HG03159 (cell line): ENCODE measurements at regions not wholly inside any gene's neighbourhood (a gene's known extent, or its start where the extent isn't known, plus 50 kb on each side); places are given as distances from the start of the nearest gene placed in this dataset.

Experiments
- ATAC-seq: cut with Tn5 transposase; IDR thresholded peaks from one replicate; pipeline ENCODE4 v1.9.1; 2021; ENCODE audit warnings: mild to moderate bottlenecking, moderate library complexity; ENCODE audit not compliant: unreplicated experiment

DNA sequence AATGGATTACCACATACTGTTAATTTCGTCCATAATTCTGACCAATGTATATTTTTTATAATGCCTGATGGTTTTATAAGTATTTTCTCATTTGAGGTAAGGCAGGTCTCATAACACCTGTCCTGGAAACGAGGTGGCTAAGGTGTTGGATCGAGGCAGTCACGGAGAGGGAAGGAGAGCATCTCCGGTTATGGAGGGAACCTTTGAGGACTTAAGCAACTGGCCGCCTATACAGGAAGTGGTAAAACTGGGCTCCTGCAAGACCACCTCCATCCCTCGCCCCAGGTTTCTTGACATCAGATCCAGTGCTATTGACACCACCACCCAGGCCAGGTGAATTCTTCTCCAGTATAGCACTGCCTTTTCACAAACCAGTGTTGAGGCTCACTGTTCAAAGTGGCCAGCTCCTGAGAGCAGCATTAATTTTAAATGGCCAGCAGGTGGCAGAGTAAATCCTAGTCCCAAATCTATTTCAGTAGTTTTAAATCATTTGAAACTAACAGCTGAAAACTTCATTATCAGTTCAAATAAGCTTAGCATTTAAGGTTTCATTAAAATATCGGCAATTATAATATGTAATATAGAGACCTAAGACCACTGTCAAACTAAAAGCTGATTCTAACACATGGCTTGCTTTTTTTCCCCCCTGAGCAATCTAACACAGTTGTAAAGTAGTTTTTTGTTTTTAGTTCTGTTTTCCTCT lies 100.8 kb downstream of the PPM1A start:
- ATAC-seq = peak; percentile 74

DNA sequence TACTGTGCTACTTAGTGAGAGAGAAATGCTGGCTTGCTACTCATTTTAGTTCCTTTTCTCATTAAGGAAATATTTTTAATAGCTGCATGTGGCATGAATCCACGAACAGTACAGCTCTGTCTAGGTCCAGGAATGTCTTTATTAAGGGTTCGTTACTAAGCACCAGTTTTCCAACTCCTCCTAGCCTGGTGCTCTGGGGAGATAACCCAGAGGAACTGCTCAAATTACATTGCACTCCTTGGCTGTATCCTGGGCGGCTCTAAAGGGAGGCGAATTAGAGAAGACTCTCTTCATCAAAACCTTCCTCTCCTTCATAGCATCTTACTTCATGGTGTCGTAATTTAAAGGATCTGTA lies 101.3 kb downstream of the PPM1A start:
- ATAC-seq = no peak

DNA sequence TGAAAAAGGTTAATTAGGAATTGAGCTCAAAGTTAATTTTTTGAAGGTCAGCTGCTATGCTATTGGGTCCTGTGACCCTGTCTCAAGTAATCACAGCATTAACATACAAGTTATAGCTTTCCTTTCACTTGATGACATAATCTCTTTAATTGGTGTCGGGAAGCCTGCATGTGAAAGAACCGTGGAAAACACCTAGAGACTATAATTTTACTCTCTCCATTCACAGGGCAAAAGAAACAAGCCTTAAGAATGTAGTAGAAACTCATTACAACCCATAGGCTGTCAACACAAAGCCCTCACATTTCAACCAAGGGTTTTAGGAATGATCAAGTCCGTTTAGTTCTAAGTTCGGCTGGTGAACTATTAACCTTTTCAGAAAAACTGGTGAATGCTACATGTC lies 104.4 kb downstream of the PPM1A start:
- ATAC-seq = no peak

DNA sequence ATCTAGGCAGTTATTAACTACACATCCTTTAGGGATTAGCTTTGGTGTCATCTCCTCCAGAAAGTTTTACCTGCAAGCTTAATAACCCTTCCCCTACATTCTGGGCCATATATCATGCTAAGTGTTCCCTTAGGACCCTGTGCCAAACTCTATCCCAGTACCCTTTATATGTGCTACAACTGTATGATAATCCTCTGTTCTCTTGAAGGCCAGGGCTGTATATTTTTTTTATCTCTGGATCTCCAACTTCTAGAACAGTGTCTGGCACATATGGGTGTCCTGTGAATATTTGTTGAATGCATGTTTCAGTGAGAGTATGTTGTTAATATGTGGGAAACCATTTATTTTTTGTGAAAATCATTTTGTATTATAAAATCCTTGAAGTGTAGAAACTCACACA lies 106.7 kb downstream of the PPM1A start:
- no peak for ATAC-seq

DNA sequence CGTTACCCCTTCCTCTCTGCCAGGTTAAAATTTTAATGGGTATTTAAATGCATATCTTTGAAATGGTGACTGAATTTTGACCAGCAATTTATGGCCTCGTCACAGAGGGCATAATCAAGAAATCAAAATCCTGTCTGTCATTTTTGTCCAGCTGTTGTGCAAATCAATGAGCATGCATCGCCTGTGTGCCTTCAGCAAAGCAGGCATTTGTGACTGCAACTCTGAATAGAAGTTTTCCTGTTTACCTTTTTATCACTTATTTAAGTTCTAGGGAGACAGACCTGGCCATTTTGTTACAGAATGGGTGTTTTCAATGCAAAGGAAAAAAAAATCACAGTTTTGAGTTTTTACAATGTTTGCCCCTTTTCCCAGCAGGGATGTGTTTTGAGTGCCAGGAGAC lies 107.4 kb downstream of the PPM1A start:
- no peak for ATAC-seq

DNA sequence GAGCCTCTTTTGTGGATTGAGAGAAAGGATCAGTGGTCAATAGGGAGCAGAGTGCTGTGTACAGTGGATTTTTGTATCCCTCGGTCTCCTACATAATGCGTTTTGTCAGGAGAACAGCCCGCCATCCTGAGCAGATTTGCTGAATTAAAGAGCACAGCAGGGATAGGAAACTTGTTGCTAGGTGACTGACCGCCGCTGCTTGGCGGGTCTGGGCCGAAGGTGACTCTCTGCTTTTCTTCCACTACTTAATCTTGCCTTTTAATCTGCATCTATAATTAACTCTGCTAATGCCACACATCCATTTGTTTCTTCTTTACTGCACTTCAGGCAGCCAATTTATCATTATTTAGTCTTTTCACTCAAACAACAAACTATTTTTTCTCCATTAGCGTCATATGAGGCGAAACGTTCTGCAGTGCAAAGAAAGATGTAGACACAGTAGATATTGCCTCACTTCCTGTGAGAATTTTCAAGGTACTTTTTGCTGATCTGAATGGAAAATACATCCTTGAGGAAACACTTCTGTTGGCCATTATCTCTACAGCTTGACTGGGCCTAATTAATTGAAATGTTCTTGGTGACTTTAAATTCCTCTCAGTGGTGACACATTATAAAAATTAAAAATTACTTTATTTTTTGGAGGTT lies 108.0 kb downstream of the PPM1A start:
- ATAC-seq = no peak

DNA sequence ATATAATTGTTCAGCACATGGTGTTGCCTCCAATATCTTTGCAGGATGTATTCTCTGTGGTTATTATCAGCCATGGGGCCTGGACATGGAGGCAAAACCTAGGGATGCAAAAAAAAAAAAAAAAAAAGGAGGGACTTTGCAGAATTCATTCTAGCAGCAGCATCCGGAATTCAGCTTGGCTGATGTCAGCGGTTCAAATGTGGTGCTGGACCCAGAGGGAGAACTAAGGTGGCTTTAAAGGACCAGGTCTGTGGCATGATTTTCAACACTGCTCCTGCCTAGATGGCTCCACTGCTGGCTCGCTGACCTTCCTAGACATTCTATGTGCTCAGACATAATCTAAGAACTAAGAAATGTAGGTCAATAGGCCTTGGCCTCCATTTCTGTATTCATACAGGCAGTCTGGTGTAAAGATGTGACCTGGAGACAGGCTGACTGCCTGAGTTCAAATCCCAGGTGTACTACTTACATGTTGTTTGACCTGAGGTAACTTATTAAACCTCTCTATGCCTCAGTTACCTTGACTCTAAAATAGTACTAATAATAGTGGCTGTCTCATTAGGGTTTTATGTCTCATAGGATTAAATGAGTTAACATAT lies 108.6 kb downstream of the PPM1A start:
- no peak for ATAC-seq

DNA sequence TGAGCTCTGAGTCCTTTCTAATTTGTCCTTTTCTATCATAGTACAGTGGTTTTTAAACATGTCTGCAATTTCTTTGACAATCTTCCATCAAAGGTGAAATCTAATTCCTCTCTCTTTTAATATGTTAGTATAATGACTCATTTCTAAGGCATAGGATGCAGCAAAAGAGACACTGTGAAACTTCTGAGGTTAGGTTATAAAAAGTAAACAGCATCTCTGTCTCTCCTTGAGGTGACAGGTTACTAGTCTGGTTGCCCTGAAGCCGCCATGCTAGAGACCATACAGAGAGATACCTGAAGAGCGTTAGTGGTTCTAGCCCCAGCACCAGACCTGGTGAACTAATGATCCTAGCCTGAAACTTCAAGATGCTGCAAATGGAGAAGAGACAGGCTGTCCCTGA lies 114.3 kb downstream of the PPM1A start:
- no peak for ATAC-seq

DNA sequence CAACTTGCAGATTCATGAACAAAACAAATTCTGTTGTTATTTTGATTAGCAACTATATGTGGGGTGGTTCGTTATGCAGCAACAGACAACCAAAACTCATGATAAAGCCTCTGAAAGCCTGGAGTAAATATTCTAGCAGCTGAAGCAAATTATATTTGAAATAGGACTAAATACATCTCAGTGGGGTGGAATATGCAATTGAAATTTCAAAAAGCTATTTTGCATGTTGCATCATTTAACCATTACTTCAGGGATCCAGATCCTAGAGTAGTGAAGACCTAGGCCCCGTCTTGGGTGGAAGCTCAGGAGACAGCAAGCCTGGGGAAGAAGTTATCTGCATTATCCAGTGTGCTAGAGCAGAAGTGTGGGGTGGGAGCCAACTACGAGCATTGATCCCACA lies 114.7 kb downstream of the PPM1A start:
- no peak for ATAC-seq

DNA sequence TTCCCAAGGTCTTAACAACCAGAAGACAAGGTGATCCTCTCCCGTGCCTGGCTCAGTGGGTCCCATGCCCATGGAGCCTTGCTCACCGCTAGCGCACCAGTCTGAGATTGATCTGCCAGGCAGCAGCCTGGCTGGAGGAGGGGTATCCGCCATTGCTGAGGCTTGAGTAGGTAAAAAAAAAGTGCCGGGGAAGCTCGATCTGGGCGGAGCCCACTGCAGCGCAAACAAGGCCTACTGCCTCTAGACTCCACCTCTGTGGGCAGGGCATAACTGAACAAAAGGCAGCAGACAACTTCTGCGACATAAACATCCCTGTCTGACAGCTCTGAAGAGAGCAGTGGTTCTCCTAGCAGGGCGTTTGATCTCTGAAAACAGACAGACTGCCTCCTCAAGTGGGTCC lies 104.0 kb downstream of the C14orf39 start:
- ATAC-seq = no peak
